Daoy (cell line): ENCODE measurements at regions not wholly inside any gene's neighbourhood (a gene's known extent, or its start where the extent isn't known, plus 50 kb on each side); places are given as distances from the start of the nearest gene placed in this dataset.
"Not testable (repeated sequence)": the region's sequence is repeated elsewhere in the genome, so short reads cannot be mapped to it uniquely, and the experiment has no call there.

Source experiments
- DNase-seq: peaks from one replicate; pipeline ENCODE4 v3.0.0-alpha.2; 2015; ENCODE audit warnings: low read depth

- DNase-seq: no peak
Measured at GRCh38 chr10:57186201-57186600, 825.1 kb upstream of the ZWINT start.

GRCh38 chr10:57169597-57169996, 808.5 kb upstream of the ZWINT start:
- DNase-seq: no peak

GRCh38 chr10:57168611-57169240, 807.7 kb upstream of the ZWINT start:
- DNase-seq: no peak

DNA sequence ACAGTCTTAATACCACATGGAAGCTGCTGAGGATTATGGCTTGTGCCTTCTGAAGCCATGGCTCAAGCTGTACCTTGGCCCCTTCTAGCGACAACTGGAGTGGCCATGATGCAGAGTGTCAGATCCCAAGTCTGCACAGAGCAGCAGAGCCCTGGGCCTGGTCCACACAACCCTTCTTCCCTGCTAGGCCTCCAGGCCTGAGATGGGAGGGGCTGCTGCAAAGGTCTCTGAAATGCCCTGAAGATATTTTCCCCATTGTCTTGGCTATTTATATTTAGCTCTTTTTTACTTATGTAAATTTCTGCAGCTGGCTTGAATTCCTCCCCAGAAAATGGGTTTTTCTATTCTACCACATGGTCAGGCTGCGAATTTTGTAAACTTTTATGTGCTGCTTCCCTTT, 804.6 kb upstream of the ZWINT start:
- no peak for DNase-seq

GRCh38 chr10:57162231-57162630, 801.2 kb upstream of the ZWINT start:
- no peak for DNase-seq

DNA sequence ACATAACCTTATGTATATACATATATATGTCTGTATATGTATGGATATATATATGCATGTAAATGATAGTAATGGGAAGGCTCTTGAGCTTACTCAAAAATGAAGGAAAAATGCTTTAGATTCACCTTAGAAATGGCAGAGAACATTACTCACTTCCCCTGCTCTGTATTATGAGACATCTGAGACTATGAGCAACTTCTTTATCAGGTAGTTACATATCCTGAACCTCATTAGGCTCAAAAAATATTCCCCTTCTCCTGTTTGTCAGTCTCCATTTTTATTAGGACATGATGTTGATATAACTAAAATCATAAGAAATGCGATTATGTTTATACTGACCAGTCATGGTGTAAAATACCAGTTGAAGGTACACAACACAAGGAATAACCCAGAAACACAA, 800.1 kb upstream of the ZWINT start:
- no peak for DNase-seq

GRCh38 chr10:57145548-57145947, 784.5 kb upstream of the ZWINT start:
- no peak for DNase-seq

- no peak for DNase-seq
Measured at GRCh38 chr10:57142925-57143576, 782.0 kb upstream of the ZWINT start.

- no peak for DNase-seq
Measured at GRCh38 chr10:57141708-57142107, 780.6 kb upstream of the ZWINT start.

- DNase-seq: no peak
Measured at GRCh38 chr10:57119684-57120083, 758.6 kb upstream of the ZWINT start.

DNA sequence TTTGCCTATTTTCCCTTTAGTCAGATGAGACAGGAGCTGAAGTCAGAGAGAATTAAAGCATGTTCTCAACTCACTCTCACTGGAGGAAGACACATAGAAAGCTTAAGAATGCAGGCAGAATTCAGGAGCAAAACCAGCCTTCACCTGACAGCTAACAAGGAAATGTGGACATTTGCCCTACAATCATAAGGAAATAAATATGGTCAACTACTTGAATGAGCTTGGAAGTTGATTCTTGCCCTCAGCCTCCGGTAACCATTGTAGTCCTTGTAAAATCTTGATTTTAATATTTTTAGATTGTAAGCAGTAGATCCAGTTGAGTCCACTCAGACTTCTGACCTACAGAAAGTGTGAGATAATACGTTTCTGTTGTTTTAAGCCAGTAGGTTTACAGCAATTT, 752.5 kb upstream of the ZWINT start:
- no peak for DNase-seq

DNA sequence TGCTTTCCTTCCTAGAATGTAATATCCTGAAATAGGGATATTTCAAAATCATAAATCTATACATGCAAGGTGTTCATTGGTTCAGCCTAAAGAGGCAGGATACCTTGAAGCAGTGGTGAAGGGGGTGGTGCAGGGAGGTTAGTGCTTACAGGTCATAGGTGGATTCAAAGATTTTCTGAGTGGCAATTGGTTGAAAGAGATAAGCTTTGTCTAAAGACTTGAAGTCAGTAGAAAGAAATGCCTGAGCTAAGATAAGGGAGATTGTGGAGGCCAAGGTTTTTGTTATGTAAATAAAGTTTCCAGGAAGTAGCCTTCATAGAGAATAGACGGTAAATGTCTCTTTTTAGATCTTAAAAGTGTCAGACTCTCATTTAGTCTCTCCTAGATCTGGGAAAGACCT, 741.2 kb upstream of the ZWINT start:
- DNase-seq: no peak

DNA sequence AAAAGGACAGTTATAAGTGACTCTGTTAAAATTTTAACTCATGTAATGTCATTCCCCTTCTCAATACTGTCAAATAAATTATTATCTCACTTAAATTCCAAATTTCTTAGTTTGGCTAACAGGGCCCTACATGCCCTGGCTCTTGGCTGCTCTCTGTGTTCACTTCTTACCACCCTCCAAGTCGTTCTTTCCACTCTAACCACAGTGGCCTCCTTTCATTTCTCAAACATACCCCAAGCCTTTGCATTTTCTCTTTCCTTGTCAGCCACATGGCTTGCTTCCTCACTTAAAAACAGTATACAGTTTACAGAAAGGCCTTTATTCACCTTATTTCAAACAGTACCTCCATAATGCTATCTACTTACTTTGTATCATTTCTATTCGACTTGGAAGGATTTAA, 737.1 kb upstream of the ZWINT start:
- DNase-seq: no peak

GRCh38 chr10:57096044-57096443, 735.0 kb upstream of the ZWINT start:
- DNase-seq: no peak

DNA sequence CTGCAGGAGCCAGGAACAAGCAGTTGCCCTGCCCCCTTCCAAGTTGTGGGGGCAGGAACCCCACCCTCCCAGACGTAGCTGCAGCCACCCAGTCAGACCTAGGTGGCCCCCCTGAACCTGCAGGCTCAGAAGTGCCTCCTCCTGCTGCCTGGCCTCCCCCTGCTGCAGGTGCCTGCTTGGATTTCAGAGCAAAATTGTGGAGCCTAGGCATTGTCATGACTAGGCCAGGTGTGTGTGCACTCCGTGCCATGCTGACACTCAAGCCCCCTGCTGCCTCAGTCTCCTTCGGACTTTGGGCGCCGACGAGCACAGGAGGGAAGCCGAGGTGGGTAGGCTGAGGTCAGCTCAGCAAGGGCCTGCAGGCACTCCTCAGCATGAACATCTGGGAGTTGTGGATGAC, 733.9 kb upstream of the ZWINT start:
- DNase-seq: no peak

DNA sequence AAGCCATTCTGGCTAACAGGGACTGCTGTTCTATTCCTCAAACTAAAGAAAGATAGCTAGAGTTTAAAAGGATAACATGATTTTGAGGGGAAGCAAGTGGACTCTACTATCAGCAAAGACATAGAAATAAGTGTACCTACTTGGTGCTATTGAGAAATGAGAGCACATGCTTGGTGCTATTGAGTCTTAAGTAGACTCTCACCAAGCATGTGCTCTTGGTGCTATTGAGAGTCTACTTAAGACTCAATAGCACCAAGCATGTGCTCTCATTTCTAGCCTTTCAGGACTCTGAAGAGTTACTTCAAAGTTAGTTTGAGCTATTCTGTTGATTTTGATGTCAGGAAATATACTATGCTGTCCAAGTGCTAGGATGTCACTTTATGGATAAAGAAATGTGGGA, 733.0 kb upstream of the ZWINT start:
- no peak for DNase-seq

DNA sequence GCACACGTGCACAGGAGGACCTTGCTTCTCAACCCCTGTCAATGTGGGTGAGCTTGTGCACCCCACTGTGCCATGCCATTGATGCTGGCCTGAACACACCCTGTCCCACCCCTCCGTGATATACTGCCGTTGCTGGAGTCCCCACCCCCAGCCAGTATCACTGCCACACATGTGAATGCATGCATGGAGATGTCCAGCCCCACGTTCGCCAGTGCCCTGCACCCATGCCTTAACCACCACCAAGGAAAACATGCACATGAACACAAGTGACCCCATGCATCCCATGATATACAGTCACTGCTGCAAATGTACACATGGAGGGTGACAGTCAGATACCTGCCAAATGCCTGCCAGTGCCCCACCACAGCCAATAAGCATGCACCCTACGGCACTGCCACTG, 692.5 kb upstream of the ZWINT start:
- DNase-seq: no peak

DNA sequence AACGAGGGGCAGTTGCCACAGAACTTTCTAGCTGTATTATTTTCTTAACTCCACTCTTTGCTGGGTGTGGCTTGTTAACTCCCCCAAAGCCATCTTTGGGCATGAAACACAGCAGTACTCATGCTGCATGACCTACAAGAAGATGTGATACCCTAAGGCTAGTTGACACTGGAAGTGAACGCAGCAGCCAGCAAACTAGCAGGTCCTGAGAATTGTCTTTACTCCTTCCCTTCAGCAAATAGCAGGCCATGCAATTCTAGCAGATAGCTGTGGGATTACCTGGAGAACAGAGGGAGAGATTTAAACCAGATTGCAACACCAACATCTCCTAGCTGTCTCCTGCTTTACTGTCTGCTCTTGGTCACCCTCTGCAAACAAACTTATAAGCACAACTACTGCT, 688.0 kb upstream of the ZWINT start:
- DNase-seq: no peak

GRCh38 chr10:57038531-57038930, 677.5 kb upstream of the ZWINT start:
- DNase-seq: no peak

DNA sequence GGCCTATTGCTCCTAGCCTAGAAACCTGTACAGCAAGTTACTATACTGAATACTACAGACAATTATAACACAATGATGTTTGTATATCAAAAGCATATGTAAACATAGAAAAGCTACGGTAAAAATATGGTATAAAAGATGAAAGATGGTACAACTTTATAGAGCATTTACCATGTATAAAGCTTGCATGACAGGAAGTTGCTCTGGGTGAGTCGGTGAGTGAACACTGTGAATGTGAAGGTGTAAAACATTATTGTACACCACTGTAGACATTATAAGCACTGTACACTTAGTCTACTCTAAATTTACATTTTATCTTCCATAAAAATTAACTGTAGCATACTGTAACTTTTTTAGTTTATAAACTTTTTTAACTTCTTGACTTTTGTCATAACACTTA, 674.3 kb upstream of the ZWINT start:
- no peak for DNase-seq

- not testable (repeated sequence) for DNase-seq
Measured at GRCh38 chr10:57032301-57032700, 671.2 kb upstream of the ZWINT start.

GRCh38 chr10:57031346-57031745, 670.3 kb upstream of the ZWINT start:
- no peak for DNase-seq

- no peak for DNase-seq
Measured at GRCh38 chr10:57026307-57026706, 665.2 kb upstream of the ZWINT start.

DNA sequence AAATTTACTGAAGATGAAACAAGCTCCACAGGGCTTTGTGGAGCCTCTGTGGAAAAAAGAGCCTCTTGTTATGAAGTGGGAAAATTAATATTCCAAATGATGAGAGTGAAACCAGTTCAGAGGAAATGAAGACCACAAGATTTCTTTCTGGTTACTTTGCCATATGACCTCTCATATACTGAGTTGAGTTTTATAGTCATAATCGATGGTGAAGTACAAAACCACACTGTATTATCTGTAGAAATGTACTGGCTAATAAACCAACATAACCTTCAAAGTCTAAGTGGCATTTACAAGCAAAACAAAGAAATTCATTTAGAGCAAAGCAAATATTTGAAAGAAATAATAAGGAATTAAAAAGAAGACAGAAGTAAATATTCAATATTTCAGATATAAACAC, 662.6 kb upstream of the ZWINT start:
- DNase-seq: no peak
